ENCODE measurements at regions not wholly inside any gene's neighbourhood (a gene's known extent, or its start where the extent isn't known, plus 50 kb on each side); places are given as distances from the start of the nearest gene placed in this dataset.

DNA sequence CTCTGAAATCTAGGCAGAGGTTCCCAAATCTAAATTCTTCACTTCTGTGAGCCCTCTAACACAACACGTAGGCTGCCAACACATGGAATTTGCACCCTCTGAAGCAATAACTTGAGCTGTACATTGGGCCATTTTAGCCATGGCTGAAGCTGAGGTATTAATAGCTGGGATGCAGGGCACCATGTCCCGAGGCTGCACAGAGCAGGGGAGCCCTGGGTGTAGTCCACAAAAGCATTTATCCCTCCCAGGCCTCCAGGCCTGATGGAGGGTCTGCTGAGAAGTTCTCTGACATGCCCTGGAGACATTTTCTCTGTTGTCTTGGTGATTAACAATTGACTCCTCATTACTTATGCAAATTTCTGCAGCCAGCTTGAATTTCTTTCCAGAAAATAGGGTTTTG lies 127.9 kb downstream of the PABPC4L start:
- Mint-ChIP-seq H3K27ac (no peak overlapping the region), H3K9me3 (peaks cover 2% of the 10 kb centered on the region), H3K27me3 (no peaks in the 10 kb centered on the region), H3K4me3 (no peak overlapping the region), H3K36me3 (ENCODE audit: low read depth) (no peaks in the 10 kb centered on the region), H3K4me1 (ENCODE audit: low read depth) (no peaks in the 10 kb centered on the region)
- H3K4me1 ChIP-seq (ENCODE audit: insufficient read depth, low read length), result no peaks in the 10 kb centered on the region
- H3K4me3 ChIP-seq (ENCODE audit: low read length), result no peak overlapping the region
- intact Hi-C loops (cut with DNase I, micrococcal nuclease), result no loop called here
- H3K36me3 ChIP-seq (ENCODE audit: insufficient read depth, low read length), result no peaks in the 10 kb centered on the region
- ChIA-PET CTCF (no interaction called here), POLR2A (no interaction called here)
- no peak overlapping the region for H3K27ac ChIP-seq (ENCODE audit: low read depth in 1 of 2, low read length in 2 of 2)
- TF ChIP-seq, protein P1, sequence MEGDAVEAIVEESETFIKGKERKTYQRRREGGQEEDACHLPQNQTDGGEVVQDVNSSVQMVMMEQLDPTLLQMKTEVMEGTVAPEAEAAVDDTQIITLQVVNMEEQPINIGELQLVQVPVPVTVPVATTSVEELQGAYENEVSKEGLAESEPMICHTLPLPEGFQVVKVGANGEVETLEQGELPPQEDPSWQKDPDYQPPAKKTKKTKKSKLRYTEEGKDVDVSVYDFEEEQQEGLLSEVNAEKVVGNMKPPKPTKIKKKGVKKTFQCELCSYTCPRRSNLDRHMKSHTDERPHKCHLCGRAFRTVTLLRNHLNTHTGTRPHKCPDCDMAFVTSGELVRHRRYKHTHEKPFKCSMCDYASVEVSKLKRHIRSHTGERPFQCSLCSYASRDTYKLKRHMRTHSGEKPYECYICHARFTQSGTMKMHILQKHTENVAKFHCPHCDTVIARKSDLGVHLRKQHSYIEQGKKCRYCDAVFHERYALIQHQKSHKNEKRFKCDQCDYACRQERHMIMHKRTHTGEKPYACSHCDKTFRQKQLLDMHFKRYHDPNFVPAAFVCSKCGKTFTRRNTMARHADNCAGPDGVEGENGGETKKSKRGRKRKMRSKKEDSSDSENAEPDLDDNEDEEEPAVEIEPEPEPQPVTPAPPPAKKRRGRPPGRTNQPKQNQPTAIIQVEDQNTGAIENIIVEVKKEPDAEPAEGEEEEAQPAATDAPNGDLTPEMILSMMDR (IDR thresholded peaks at IDR 0.05), result no peak
- no peaks in the 10 kb centered on the region for H3K27me3 ChIP-seq (ENCODE audit: control insufficient read depth in 1 of 2, insufficient read depth in 2 of 2, low read length in 2 of 2)
- H3K9me3 ChIP-seq (ENCODE audit: control insufficient read depth in 1 of 2, insufficient read depth in 1 of 2, low read length in 2 of 2), result peaks cover 4 to 13% of the 10 kb centered on the region in 2 experiments
- DNase-seq (no peak), ATAC-seq (ENCODE audit: poor library complexity) (no peak)

DNA sequence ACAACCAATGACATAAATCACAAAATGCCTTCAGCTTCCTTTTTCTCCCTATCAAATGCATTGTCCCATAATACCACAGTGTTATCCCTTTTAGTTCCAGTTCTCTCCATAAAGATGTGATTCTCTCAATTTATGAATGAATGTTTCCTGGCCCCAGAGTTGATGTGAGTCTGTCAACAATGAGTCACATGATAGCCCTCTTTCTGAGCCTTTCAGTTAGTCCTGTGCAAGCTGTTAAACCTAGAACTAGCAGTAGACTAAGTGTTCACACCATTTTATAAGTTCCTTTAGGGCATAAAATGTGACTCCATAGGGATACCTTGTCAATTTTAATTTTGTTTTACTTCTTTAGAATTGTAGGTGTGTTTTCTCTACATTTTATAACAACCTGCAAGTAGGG lies 129.5 kb downstream of the PABPC4L start:
- ChIA-PET POLR2A (no interaction called here), CTCF (no interaction called here)
- no peak for DNase-seq
- Histone ChIP-seq H3K4me1 (ENCODE audit: insufficient read depth, low read length) (no peaks in the 10 kb centered on the region), H3K4me3 (ENCODE audit: low read length) (no peak overlapping the region), H3K9me3 (ENCODE audit: control insufficient read depth in 1 of 2, insufficient read depth in 1 of 2, low read length in 2 of 2) (peaks cover 4 to 12% of the 10 kb centered on the region in 2 experiments), H3K27ac (ENCODE audit: low read depth in 1 of 2, low read length in 2 of 2) (no peak overlapping the region), H3K27me3 (ENCODE audit: control insufficient read depth in 1 of 2, insufficient read depth in 2 of 2, low read length in 2 of 2) (no peaks in the 10 kb centered on the region), H3K36me3 (ENCODE audit: insufficient read depth, low read length) (no peaks in the 10 kb centered on the region)
- Mint-ChIP-seq H3K27me3 (no peaks in the 10 kb centered on the region), H3K27ac (no peak overlapping the region), H3K36me3 (ENCODE audit: low read depth) (no peaks in the 10 kb centered on the region), H3K9me3 (peaks cover 5% of the 10 kb centered on the region), H3K4me3 (no peak overlapping the region), H3K4me1 (ENCODE audit: low read depth) (no peaks in the 10 kb centered on the region)
- TF ChIP-seq, protein P1 (IDR thresholded peaks at IDR 0.05), result no peak
- no peak for ATAC-seq (ENCODE audit: poor library complexity)
- intact Hi-C loops (cut with DNase I, micrococcal nuclease), result no loop called here

DNA sequence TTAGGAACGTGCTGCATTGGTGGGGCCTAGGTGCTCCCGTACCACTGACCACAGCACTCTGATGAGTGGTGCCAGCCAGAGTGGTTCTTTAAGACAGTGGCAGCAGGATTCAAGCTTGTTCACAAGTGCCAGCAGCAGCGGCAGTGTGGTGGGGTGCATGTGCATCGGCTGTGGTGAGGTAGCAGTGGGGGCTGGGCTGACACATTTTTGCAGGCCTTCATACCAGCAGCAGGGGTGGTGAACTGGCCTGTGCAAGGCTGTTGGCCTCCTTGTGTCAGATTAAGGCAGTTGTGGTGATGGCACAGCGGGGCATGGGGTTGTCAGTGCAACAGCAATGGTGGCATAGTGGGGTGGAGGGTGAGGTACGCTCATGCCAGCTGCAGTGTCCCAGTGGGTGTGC lies 131.4 kb downstream of the PABPC4L start:
- CTCF ChIA-PET, result no interaction called here
- Mint-ChIP-seq H3K4me3 (no peak overlapping the region), H3K36me3 (ENCODE audit: low read depth) (no peaks in the 10 kb centered on the region), H3K27ac (no peak overlapping the region), H3K9me3 (peaks cover 5% of the 10 kb centered on the region), H3K27me3 (no peaks in the 10 kb centered on the region), H3K4me1 (ENCODE audit: low read depth) (no peaks in the 10 kb centered on the region)
- H3K36me3 ChIP-seq (ENCODE audit: insufficient read depth, low read length), result no peaks in the 10 kb centered on the region
- ATAC-seq (ENCODE audit: poor library complexity), result no peak
- TF ChIP-seq, protein P1 (IDR thresholded peaks at IDR 0.05), result no peak
- H3K4me1 ChIP-seq (ENCODE audit: insufficient read depth, low read length), result no peaks in the 10 kb centered on the region
- DNase-seq, result no peak
- H3K9me3 ChIP-seq (ENCODE audit: control insufficient read depth in 1 of 2, insufficient read depth in 1 of 2, low read length in 2 of 2), result peaks cover 4 to 12% of the 10 kb centered on the region in 2 experiments
- POLR2A ChIA-PET, result interaction anchor here (0.7 kb wide), 1 partner anchor 93 kb away, joined by 3 read pairs; no protein-coding TSS in a partner anchor
- H3K27ac ChIP-seq (ENCODE audit: low read depth in 1 of 2, low read length in 2 of 2), result no peak overlapping the region
- H3K4me3 ChIP-seq (ENCODE audit: low read length), result no peak overlapping the region
- H3K27me3 ChIP-seq (ENCODE audit: control insufficient read depth in 1 of 2, insufficient read depth in 2 of 2, low read length in 2 of 2), result no peaks in the 10 kb centered on the region
- intact Hi-C loops (cut with DNase I, micrococcal nuclease), result no loop called here
